Retinal pigment epithelial cell (primary cell): ENCODE measurements at regions not wholly inside any gene's neighbourhood (a gene's known extent, or its start where the extent isn't known, plus 50 kb on each side); places are given as distances from the start of the nearest gene placed in this dataset.

Experiments
- DNase-seq: peaks from one replicate; pipeline ENCODE4 v3.0.0-alpha.2; 2010; ENCODE audit warnings: low read depth
- H3K4me3 ChIP-seq: 2 replicates; pipeline ENCODE4 v1.5.1; 2011; ENCODE audit warnings: mild to moderate bottlenecking, low read length, control low read depth, moderate library complexity
- TF ChIP-seq, protein P1 (sequence below): conservative IDR thresholded peaks from 2 replicates; pipeline ENCODE4 v1.5.1; 2011; ENCODE audit warnings: low read depth, low read length, control low read depth, inconsistent platforms

DNA sequence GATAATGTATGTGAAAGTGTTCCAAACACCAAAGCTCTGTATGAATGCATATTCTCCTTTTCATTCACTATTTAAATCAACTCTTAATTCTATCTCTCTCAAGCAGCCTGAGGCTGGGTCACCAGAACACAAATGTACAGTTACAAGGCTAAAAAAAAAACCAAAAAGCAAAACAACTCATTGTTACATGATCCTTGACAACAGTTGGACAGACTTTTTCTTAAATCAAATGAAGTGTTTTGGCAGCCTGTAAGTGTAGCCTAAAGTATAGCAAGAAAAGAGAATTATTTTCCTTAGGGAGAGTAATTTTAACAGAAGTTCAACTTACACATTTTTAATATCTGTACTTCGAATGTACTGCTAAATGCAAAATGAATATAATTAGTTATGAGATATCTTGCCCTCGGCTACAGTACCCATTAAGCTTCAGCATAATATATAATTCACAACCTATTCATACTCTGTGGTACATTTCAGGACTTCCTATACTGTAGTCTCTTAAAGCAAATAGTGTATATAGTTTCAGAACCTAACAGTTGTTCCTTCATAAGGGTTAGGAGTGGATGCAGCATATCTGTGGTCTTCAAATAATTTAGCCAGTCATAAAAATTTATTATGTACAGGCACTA lies 214.0 kb upstream of the BTG1 start:
- H3K4me3 ChIP-seq, result no peak overlapping the region
- no peak for DNase-seq
- TF ChIP-seq, protein P1, sequence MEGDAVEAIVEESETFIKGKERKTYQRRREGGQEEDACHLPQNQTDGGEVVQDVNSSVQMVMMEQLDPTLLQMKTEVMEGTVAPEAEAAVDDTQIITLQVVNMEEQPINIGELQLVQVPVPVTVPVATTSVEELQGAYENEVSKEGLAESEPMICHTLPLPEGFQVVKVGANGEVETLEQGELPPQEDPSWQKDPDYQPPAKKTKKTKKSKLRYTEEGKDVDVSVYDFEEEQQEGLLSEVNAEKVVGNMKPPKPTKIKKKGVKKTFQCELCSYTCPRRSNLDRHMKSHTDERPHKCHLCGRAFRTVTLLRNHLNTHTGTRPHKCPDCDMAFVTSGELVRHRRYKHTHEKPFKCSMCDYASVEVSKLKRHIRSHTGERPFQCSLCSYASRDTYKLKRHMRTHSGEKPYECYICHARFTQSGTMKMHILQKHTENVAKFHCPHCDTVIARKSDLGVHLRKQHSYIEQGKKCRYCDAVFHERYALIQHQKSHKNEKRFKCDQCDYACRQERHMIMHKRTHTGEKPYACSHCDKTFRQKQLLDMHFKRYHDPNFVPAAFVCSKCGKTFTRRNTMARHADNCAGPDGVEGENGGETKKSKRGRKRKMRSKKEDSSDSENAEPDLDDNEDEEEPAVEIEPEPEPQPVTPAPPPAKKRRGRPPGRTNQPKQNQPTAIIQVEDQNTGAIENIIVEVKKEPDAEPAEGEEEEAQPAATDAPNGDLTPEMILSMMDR, result no peak

DNA sequence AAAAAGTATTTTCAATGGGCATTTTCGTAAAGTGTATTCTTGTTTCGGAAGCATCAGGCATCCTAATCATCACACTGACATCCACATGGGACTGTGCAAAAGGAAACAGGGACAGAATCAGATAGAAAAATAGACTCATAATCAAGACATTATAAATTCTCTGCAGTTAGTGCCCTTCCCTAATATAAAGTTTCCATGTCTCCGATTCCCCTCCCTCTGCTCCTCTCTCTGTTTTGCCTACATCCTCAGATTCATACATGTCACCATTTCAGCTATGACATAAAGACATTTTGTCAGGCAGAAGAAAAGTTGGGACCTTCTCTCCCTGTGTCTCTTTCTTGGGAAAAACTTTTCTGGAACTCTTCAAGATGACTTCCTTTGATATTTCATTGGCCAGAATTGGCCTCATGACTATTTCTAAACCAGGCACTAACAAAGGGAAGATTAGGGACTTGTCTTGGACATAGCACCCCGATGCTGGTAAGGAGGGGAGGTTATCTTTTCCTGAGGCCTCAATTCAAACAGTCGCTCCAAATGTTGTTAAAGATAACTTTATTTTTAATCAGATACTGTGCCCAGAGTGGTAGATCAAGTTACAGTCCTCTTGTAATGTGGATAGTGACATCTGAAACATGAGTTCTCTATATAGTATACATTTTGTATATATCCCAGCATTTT lies 212.1 kb upstream of the BTG1 start:
- TF ChIP-seq, protein P1, result no peak
- no peak overlapping the region for H3K4me3 ChIP-seq
- DNase-seq, result no peak

DNA sequence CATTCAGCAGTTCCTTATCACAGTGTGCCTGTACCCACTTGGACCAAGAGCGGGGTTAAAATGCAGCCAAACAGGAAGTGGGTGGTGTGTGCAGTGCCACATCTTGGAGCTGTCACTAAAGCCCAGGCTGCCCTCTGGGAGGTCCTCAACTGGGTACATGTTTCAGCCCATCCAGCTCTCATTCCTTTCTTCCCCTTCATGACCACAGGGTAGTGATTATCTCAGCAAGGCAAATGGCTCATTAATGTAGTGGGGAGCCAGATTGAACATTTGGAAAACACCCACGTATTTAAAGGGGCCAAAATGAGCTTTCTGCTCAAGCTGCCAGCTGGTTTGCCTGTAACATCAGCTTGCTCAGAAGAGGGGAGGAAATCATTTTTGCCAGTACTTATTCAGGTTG lies 210.8 kb upstream of the BTG1 start:
- no peak overlapping the region for H3K4me3 ChIP-seq
- TF ChIP-seq, protein P1, result no peak
- no peak for DNase-seq

DNA sequence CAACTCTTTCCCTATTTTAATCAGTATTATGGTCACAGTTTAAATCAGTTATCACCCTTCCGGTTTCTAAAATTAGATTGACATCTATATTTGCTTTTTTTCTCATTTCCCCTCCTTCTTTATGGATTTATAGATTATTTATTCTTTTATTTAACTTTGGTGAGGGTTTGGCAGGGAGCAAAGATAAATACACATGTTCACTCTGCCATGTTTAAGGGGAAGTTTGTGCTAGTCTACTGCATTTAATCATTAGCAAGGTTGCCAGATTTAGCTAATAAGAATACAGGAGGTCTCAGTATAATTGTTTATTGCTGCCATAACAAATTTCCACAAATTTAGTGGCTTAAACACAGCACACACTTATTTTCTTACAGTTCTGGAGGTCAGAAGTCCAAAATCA lies 204.0 kb upstream of the BTG1 start:
- DNase-seq, result no peak
- TF ChIP-seq, protein P1, result no peak
- no peak overlapping the region for H3K4me3 ChIP-seq

DNA sequence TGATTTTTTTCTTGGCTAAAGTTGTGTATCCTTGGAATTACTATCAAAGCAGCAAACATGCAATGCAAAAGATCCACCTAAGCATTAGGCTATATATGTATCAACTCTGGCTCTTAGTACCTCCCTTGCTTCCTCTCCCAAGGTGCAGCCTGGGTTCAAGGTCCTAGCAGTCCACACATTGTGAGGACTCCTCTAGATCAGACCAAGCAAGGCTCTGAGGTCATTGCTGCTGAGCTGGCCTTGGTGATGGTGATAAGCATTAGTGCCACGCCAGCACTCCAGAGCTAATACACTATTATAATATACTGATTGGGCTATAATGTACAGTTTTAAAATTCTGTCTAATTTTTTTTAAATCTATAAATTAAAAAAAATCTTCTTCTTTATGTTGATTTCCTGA lies 196.9 kb upstream of the BTG1 start:
- H3K4me3 ChIP-seq, result no peak overlapping the region
- DNase-seq, result no peak
- TF ChIP-seq, protein P1, result no peak

DNA sequence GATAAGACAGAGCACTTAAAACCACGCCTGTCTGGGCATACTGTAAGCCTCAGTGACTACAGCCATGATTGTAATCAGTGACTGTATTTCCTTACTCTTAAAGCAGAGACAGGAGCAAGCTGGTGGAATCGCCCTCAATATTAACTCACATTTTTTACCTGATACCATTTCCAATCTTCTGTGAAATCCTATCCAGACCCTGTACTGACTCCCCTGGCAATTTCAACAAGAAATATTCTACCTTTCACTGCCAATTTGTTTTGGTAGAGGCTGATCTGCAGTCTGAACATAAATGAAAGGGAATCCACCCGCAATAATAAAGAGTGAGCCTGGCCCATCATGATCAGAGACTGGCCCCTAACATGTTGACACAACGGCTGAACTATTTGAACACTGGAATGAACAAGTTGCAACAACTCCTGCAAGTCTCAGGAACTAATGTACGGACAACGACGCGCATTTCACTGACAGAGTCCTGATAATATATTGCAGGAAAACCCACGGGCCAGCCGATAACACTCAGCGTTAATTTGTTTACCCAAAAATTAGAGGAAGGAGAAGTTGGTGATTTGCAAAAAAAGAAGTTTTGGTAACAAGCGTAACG lies 195.5 kb upstream of the BTG1 start:
- no peak for DNase-seq
- TF ChIP-seq, protein P1, result no peak
- no peak overlapping the region for H3K4me3 ChIP-seq
